H9 (cell line): ENCODE measurements at regions not wholly inside any gene's neighbourhood (a gene's known extent, or its start where the extent isn't known, plus 50 kb on each side); places are given as distances from the start of the nearest gene placed in this dataset.

Source experiments
- DNase-seq: peaks from one replicate; pipeline ENCODE4 v3.0.0-alpha.2; 2017
- H2AFZ ChIP-seq: one replicate; pipeline ENCODE4 v1.6.1; 2013; ENCODE audit warnings: mild to moderate bottlenecking, low read length, control low read depth, moderate library complexity
- H2AK5ac ChIP-seq: 2 replicates; pipeline ENCODE4 v1.6.1; 2013; ENCODE audit warnings: low read length, control low read depth, mixed read lengths; ENCODE audit not compliant: insufficient read length
- H2BK120ac ChIP-seq: one replicate; pipeline ENCODE4 v1.6.1; 2013; ENCODE audit warnings: low read depth, mild to moderate bottlenecking, low read length, control low read depth, inconsistent platforms; ENCODE audit not compliant: poor library complexity, severe bottlenecking
- H2BK12ac ChIP-seq: 2 replicates; pipeline ENCODE4 v1.6.1; 2013; ENCODE audit warnings: low read length, control low read depth, mixed read lengths, low read depth; ENCODE audit not compliant: insufficient read length
- H2BK15ac ChIP-seq: 2 replicates; pipeline ENCODE4 v1.6.1; 2013; ENCODE audit warnings: low read depth, low read length, control low read depth
- H2BK20ac ChIP-seq: one replicate; pipeline ENCODE4 v1.6.1; 2013; ENCODE audit warnings: low read depth, mild to moderate bottlenecking, low read length, control low read depth, inconsistent platforms; ENCODE audit not compliant: poor library complexity, severe bottlenecking
- H2BK5ac ChIP-seq: 2 replicates; pipeline ENCODE4 v1.6.1; 2013; ENCODE audit warnings: low read length, control low read depth, mixed read lengths; ENCODE audit not compliant: insufficient read length
- H3K14ac ChIP-seq: 2 replicates; pipeline ENCODE4 v1.6.1; 2013; ENCODE audit warnings: low read length, control low read depth; ENCODE audit not compliant: insufficient read depth
- H3K18ac ChIP-seq: 2 replicates; pipeline ENCODE4 v1.6.1; 2013; ENCODE audit warnings: low read depth, mild to moderate bottlenecking, mixed read lengths, low read length, control low read depth; ENCODE audit not compliant: insufficient read length
- H3K23ac ChIP-seq: 2 replicates; pipeline ENCODE4 v1.6.1; 2013; ENCODE audit warnings: low read length, control low read depth, mixed read lengths, low read depth; ENCODE audit not compliant: insufficient read length
- H3K23me2 ChIP-seq: 2 replicates; pipeline ENCODE4 v1.6.1; 2013; ENCODE audit warnings: low read depth, mild to moderate bottlenecking, mixed read lengths, low read length, control low read depth; ENCODE audit not compliant: insufficient read length, poor library complexity, severe bottlenecking
- H3K27ac ChIP-seq: 2 replicates; pipeline ENCODE4 v1.5.1; 2013; ENCODE audit warnings: low read length, control low read depth, mixed read lengths, low read depth; ENCODE audit not compliant: insufficient read length
- H3K27me3 ChIP-seq: 2 replicates; pipeline ENCODE4 v1.6.1; 2013; ENCODE audit warnings: low read length, control low read depth, inconsistent platforms; ENCODE audit not compliant: insufficient read depth
- H3K4ac ChIP-seq: 2 replicates; pipeline ENCODE4 v1.6.1; 2013; ENCODE audit warnings: low read depth, mild to moderate bottlenecking, control low read depth, inconsistent platforms, low read length, moderate library complexity
- H3K4me1 ChIP-seq: 2 replicates; pipeline ENCODE4 v1.6.1; 2013; ENCODE audit warnings: low read length, control low read depth, inconsistent platforms; ENCODE audit not compliant: insufficient read depth
- H3K4me2 ChIP-seq: 2 replicates; pipeline ENCODE4 v1.6.1; 2013; ENCODE audit warnings: low read length, control low read depth, mixed read lengths; ENCODE audit not compliant: insufficient read length, insufficient read depth
- H3K56ac ChIP-seq: 2 replicates; pipeline ENCODE4 v1.6.1; 2013; ENCODE audit warnings: low read depth, mild to moderate bottlenecking, mixed read lengths, low read length, control low read depth; ENCODE audit not compliant: insufficient read length
- H3K79me1 ChIP-seq: 2 replicates; pipeline ENCODE4 v1.6.1; 2013; ENCODE audit warnings: low read depth, mild to moderate bottlenecking, moderate library complexity, low read length, control low read depth, inconsistent platforms; ENCODE audit not compliant: insufficient read depth, poor library complexity, severe bottlenecking
- H3K79me2 ChIP-seq: 2 replicates; pipeline ENCODE4 v1.6.1; 2013; ENCODE audit warnings: low read length, control low read depth, inconsistent platforms; ENCODE audit not compliant: insufficient read depth
- H3K9ac ChIP-seq: 2 replicates; pipeline ENCODE4 v1.6.1; 2013; ENCODE audit warnings: low read length, control low read depth, mixed read lengths; ENCODE audit not compliant: insufficient read length; ENCODE audit errors: extremely low read depth
- H3K9me3 ChIP-seq: one replicate; pipeline ENCODE4 v1.6.1; 2013; ENCODE audit warnings: low read depth, low read length, inconsistent platforms; ENCODE audit not compliant: control insufficient read depth
- H3T11ph ChIP-seq: one replicate; pipeline ENCODE4 v1.6.1; 2013; ENCODE audit warnings: mild to moderate bottlenecking, low read length, control low read depth, inconsistent platforms
- H4K20me1 ChIP-seq: one replicate; pipeline ENCODE4 v1.6.1; 2013; ENCODE audit not compliant: control insufficient read depth, insufficient read length, insufficient read depth
- H4K5ac ChIP-seq: 2 replicates; pipeline ENCODE4 v1.6.1; 2013; ENCODE audit warnings: low read depth, mild to moderate bottlenecking, mixed read lengths, low read length, control low read depth; ENCODE audit not compliant: insufficient read length
- H4K8ac ChIP-seq: replicated peaks from 2 replicates; pipeline ENCODE4 v1.6.1; 2013; ENCODE audit warnings: low read length, control low read depth, mixed read lengths, low read depth; ENCODE audit not compliant: insufficient read length
- H4K91ac ChIP-seq: 2 replicates; pipeline ENCODE4 v1.6.1; 2013; ENCODE audit warnings: low read depth, mild to moderate bottlenecking, moderate library complexity, mixed read lengths, low read length, control low read depth; ENCODE audit not compliant: insufficient read length
- H3K27ac Mint-ChIP-seq, 3 experiments: 2 replicates in 2 of 3; 3 replicates in 1 of 3; pipeline ENCODE4 v1.8.0; 2020 to 2021; ENCODE audit warnings: mixed read lengths in 3 of 3, mild to moderate bottlenecking in 1 of 3, moderate library complexity in 1 of 3
- H3K27me3 Mint-ChIP-seq: 2 replicates; pipeline ENCODE4 v1.8.0; 2021; ENCODE audit warnings: low read depth, mild to moderate bottlenecking, moderate library complexity, mixed read lengths
- H3K36me3 Mint-ChIP-seq, 3 experiments: 2 replicates in 2 of 3; 3 replicates in 1 of 3; pipeline ENCODE4 v1.8.0; 2020 to 2021; ENCODE audit warnings: low read depth in 3 of 3, mixed read lengths in 3 of 3; ENCODE audit not compliant: insufficient read depth in 1 of 3
- H3K4me1 Mint-ChIP-seq, 2 experiments: 2 replicates each; pipeline ENCODE4 v1.8.0; 2020; ENCODE audit warnings: mixed read lengths in 2 of 2
- H3K4me3 Mint-ChIP-seq, 2 experiments: 2 replicates in 1 of 2; 3 replicates in 1 of 2; pipeline ENCODE4 v1.8.0; 2020 to 2021; ENCODE audit warnings: mild to moderate bottlenecking in 2 of 2, mixed read lengths in 2 of 2, moderate library complexity in 1 of 2
- H3K9me3 Mint-ChIP-seq, 2 experiments: 2 replicates in 1 of 2; 3 replicates in 1 of 2; pipeline ENCODE4 v1.8.0; 2020; ENCODE audit warnings: mild to moderate bottlenecking in 2 of 2, mixed read lengths in 2 of 2, moderate library complexity in 1 of 2
- WGBS: extraction: QIAGEN DNeasy Blood & Tissue Kit; methylation state at CpG from one replicate; pipeline ENCODE4 v1.1.7; 2013; ENCODE audit warnings: missing lambda C conversion rate, low lambda C conversion rate, mixed read lengths; ENCODE audit not compliant: insufficient read length; ENCODE audit errors: extremely low coverage; 5-methylcytosine and 5-hydroxymethylcytosine counted together
- TF ChIP-seq, protein P1 (sequence below): fragments of 200-600 bp; sonication (generic); conservative IDR thresholded peaks from 3 replicates; pipeline ENCODE4 v1.8.0; 2021; ENCODE audit warnings: antibody characterized with exemption, mild to moderate bottlenecking

DNA sequence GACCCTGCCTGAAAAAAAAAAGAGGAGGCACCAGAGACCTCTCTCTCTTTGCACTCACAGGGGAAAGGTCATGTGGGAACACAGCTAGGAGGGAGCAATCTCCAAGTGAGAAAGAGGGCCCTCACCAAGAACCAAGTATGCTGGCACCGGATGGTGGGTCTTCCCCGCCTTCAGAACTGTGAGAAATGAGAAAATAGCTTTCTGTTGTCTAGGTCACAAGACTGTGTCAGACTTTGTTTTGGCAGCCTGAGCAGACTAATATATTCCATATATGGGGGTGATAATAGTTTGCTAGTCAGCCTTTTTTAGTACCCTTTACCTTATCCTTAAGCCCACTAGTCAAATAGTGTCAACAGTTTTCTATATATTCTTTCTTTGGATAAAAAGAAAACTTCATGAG lies 193.0 kb downstream of the TRIML1 start:
- Histone ChIP-seq H4K91ac (no peak overlapping the region), H3K27me3 (no peaks in the 10 kb centered on the region), H3K9me3 (no peaks in the 10 kb centered on the region), H3T11ph (no peak overlapping the region), H3K79me1 (no peaks in the 10 kb centered on the region), H4K8ac (no peak overlapping the region), H3K23ac (no peak overlapping the region), H2BK20ac (no peak overlapping the region), H3K27ac (no peak overlapping the region), H2BK15ac (no peak overlapping the region), H3K4ac (no peak overlapping the region), H3K9ac (no peak overlapping the region), H3K79me2 (no peaks in the 10 kb centered on the region), H2BK120ac (no peak overlapping the region), H2BK5ac (no peak overlapping the region), H4K5ac (no peak overlapping the region), H2AFZ (no peak overlapping the region), H3K56ac (no peak overlapping the region), H3K4me2 (no peak overlapping the region), H3K14ac (no peak overlapping the region), H3K23me2 (no peaks in the 10 kb centered on the region), H2AK5ac (no peak overlapping the region), H4K20me1 (no peaks in the 10 kb centered on the region), H3K4me1 (no peaks in the 10 kb centered on the region), H2BK12ac (no peak overlapping the region), H3K18ac (no peak overlapping the region)
- Mint-ChIP-seq H3K9me3 (peaks cover 3% of the 10 kb centered on the region in 2 experiments; a peak in 2 of 5 replicates), H3K36me3 (peaks cover 0 to 5% (median 3%) of the 10 kb centered on the region in 3 experiments; a peak in 2 of 7 replicates), H3K27ac (no peak overlapping the region), H3K4me1 (no peaks in the 10 kb centered on the region), H3K27me3 (no peaks in the 10 kb centered on the region; the same call in none of the 2 replicates), H3K4me3 (no peak overlapping the region)
- no CpG with 5 or more reads among the region's 2 CpGs for WGBS
- TF ChIP-seq, protein P1, sequence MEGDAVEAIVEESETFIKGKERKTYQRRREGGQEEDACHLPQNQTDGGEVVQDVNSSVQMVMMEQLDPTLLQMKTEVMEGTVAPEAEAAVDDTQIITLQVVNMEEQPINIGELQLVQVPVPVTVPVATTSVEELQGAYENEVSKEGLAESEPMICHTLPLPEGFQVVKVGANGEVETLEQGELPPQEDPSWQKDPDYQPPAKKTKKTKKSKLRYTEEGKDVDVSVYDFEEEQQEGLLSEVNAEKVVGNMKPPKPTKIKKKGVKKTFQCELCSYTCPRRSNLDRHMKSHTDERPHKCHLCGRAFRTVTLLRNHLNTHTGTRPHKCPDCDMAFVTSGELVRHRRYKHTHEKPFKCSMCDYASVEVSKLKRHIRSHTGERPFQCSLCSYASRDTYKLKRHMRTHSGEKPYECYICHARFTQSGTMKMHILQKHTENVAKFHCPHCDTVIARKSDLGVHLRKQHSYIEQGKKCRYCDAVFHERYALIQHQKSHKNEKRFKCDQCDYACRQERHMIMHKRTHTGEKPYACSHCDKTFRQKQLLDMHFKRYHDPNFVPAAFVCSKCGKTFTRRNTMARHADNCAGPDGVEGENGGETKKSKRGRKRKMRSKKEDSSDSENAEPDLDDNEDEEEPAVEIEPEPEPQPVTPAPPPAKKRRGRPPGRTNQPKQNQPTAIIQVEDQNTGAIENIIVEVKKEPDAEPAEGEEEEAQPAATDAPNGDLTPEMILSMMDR, result no peak
- no peak for DNase-seq
